Type B pancreatic cell (in vitro differentiated cells): ENCODE measurements at regions not wholly inside any gene's neighbourhood (a gene's known extent, or its start where the extent isn't known, plus 50 kb on each side); places are given as distances from the start of the nearest gene placed in this dataset.

Experiments used
- DNase-seq: peaks from one replicate; pipeline ENCODE4 v3.0.0; 2021; ENCODE audit warnings: mixed read lengths; ENCODE audit not compliant: unreplicated experiment; ENCODE audit errors: extremely low spot score
- H3K27ac Mint-ChIP-seq: 2 replicates; pipeline ENCODE4 v1.8.0; 2021; ENCODE audit warnings: mild to moderate bottlenecking, mixed read lengths
- H3K27me3 Mint-ChIP-seq: 2 replicates; pipeline ENCODE4 v1.8.0; 2021; ENCODE audit warnings: mixed read lengths
- H3K36me3 Mint-ChIP-seq: 2 replicates; pipeline ENCODE4 v1.8.0; 2021; ENCODE audit warnings: mixed read lengths
- H3K4me1 Mint-ChIP-seq: one replicate; pipeline ENCODE4 v1.8.0; 2021; ENCODE audit warnings: mixed read lengths; ENCODE audit not compliant: unreplicated experiment
- H3K4me3 Mint-ChIP-seq: 2 replicates; pipeline ENCODE4 v1.8.0; 2021; ENCODE audit warnings: mild to moderate bottlenecking, mixed read lengths
- H3K9me3 Mint-ChIP-seq: 2 replicates; pipeline ENCODE4 v1.8.0; 2021; ENCODE audit warnings: mixed read lengths
- CTCF ChIP-seq: fragments of 200-600 bp; sonication (generic); conservative IDR thresholded peaks from 2 replicates; pipeline ENCODE4 v1.5.0; 2021; ENCODE audit warnings: antibody characterized with exemption, mild to moderate bottlenecking

GRCh38 chr5:33317271-33317670 is 123.5 kb upstream of the TARS1 start:
- H3K4me1 Mint-ChIP-seq = peaks cover 7% of the 10 kb centered on the region
- no peak overlapping the region for H3K27ac Mint-ChIP-seq
- H3K27me3 Mint-ChIP-seq = no peaks in the 10 kb centered on the region
- H3K4me3 Mint-ChIP-seq = no peak overlapping the region
- no peak for TF ChIP-seq CTCF
- peaks cover 8% of the 10 kb centered on the region for H3K9me3 Mint-ChIP-seq
- DNase-seq = no peak
- H3K36me3 Mint-ChIP-seq = no peaks in the 10 kb centered on the region

- no peak for TF ChIP-seq CTCF
- H3K27ac Mint-ChIP-seq = no peak overlapping the region
- H3K9me3 Mint-ChIP-seq = peaks cover 4% of the 10 kb centered on the region
- DNase-seq = no peak
- peaks cover 7% of the 10 kb centered on the region for H3K4me1 Mint-ChIP-seq
- no peaks in the 10 kb centered on the region for H3K36me3 Mint-ChIP-seq
- H3K4me3 Mint-ChIP-seq = no peak overlapping the region
- no peaks in the 10 kb centered on the region for H3K27me3 Mint-ChIP-seq
These were observed 121.6 kb upstream of the TARS1 start for GRCh38 chr5:33319151-33319550.

GRCh38 chr5:33319841-33320240 is 120.9 kb upstream of the TARS1 start:
- H3K9me3 Mint-ChIP-seq = peaks cover 4% of the 10 kb centered on the region
- no peak for DNase-seq
- H3K4me1 Mint-ChIP-seq = peaks cover 7% of the 10 kb centered on the region
- H3K36me3 Mint-ChIP-seq = no peaks in the 10 kb centered on the region
- H3K27ac Mint-ChIP-seq = no peak overlapping the region
- no peak for TF ChIP-seq CTCF
- H3K4me3 Mint-ChIP-seq = no peak overlapping the region
- H3K27me3 Mint-ChIP-seq = no peaks in the 10 kb centered on the region

- H3K4me1 Mint-ChIP-seq = peaks cover 7% of the 10 kb centered on the region
- TF ChIP-seq CTCF = no peak
- no peak overlapping the region for H3K4me3 Mint-ChIP-seq
- no peaks in the 10 kb centered on the region for H3K36me3 Mint-ChIP-seq
- no peak overlapping the region for H3K27ac Mint-ChIP-seq
- no peak for DNase-seq
- H3K9me3 Mint-ChIP-seq = peaks cover 4% of the 10 kb centered on the region
- no peaks in the 10 kb centered on the region for H3K27me3 Mint-ChIP-seq
These were observed 119.7 kb upstream of the TARS1 start for GRCh38 chr5:33321026-33321425.

GRCh38 chr5:33322632-33323031 is 118.1 kb upstream of the TARS1 start:
- Mint-ChIP-seq H3K4me1 (peaks cover 10% of the 10 kb centered on the region), H3K27me3 (peaks cover 7% of the 10 kb centered on the region), H3K36me3 (peaks cover 3% of the 10 kb centered on the region), H3K9me3 (no peaks in the 10 kb centered on the region), H3K27ac (no peak overlapping the region), H3K4me3 (no peak overlapping the region)
- TF ChIP-seq CTCF = no peak
- DNase-seq = no peak

GRCh38 chr5:33324667-33325307 is 116.0 kb upstream of the TARS1 start:
- Mint-ChIP-seq H3K27me3 (peaks cover 7% of the 10 kb centered on the region), H3K9me3 (no peaks in the 10 kb centered on the region), H3K27ac (no peak overlapping the region), H3K36me3 (peaks cover 3% of the 10 kb centered on the region), H3K4me3 (no peak overlapping the region), H3K4me1 (peaks cover 21% of the 10 kb centered on the region)
- no peak for DNase-seq
- TF ChIP-seq CTCF = no peak
